OCI-LY3 (cell line): ENCODE measurements at regions not wholly inside any gene's neighbourhood (a gene's known extent, or its start where the extent isn't known, plus 50 kb on each side); places are given as distances from the start of the nearest gene placed in this dataset.

ENCODE experiments used
- H2AFZ ChIP-seq: fragments of 200-600, 300-600 bp; shearing (Covaris generic); 2 replicates; pipeline ENCODE4 v1.6.0; 2014; ENCODE audit warnings: antibody characterized with exemption, low read depth, low read length
- H3K27ac ChIP-seq: fragments of 200-600, 300-600 bp; sonication (generic); 2 replicates; pipeline ENCODE4 v1.5.1; 2014; ENCODE audit warnings: mild to moderate bottlenecking, low read length, moderate library complexity, mixed read lengths
- H3K27me3 ChIP-seq: fragments of 200-600, 300-600 bp; sonication (generic); 2 replicates; pipeline ENCODE4 v1.6.1; 2014; ENCODE audit warnings: low read depth, low read length, mixed read lengths
- H3K36me3 ChIP-seq: fragments of 200-600, 300-600 bp; sonication (generic); replicated peaks from 2 replicates; pipeline ENCODE3; 2014; ENCODE audit warnings: low read depth, low read length, mixed read lengths
- H3K4me1 ChIP-seq: fragments of 300-600, 200-600 bp; sonication (generic); 2 replicates; pipeline ENCODE4 v1.6.1; 2014; ENCODE audit warnings: low read length, mixed read lengths
- H3K4me2 ChIP-seq: fragments of 200-600, 300-600 bp; sonication (generic); 2 replicates; pipeline ENCODE4 v1.6.1; 2014; ENCODE audit warnings: low read length, mixed read lengths
- H3K4me3 ChIP-seq: fragments of 300-600, 200-600 bp; sonication (generic); 2 replicates; pipeline ENCODE4 v1.5.1; 2014; ENCODE audit warnings: antibody characterized with exemption, mild to moderate bottlenecking, low read length, moderate library complexity
- H3K79me2 ChIP-seq: fragments of 300-600, 200-600 bp; shearing (Covaris generic); 2 replicates; pipeline ENCODE4 v1.6.1; 2014; ENCODE audit warnings: mild to moderate bottlenecking, low read length, mixed read lengths
- H3K9ac ChIP-seq: fragments of 300-600, 200-600 bp; shearing (Covaris generic); 2 replicates; pipeline ENCODE4 v1.6.0; 2014; ENCODE audit warnings: mild to moderate bottlenecking, low read length, moderate library complexity
- H3K9me3 ChIP-seq: fragments of 200-600, 300-600 bp; shearing (Covaris generic); 2 replicates; pipeline ENCODE4 v1.6.1; 2014; ENCODE audit warnings: low read length, mixed read lengths; ENCODE audit not compliant: insufficient read depth
- H4K20me1 ChIP-seq: fragments of 200-600, 300-600 bp; sonication (generic); 2 replicates; pipeline ENCODE4 v1.6.1; 2016; ENCODE audit warnings: low read length, mixed read lengths; ENCODE audit not compliant: insufficient read depth
- CTCF ChIP-seq: fragments of 200-600, 300-600 bp; sonication (generic); IDR thresholded peaks from 2 replicates; pipeline ENCODE4 v1.5.1; 2014; ENCODE audit warnings: antibody characterized with exemption, low read length, low read depth
- EZH2phosphoT487 ChIP-seq: fragments of 200-600 bp; shearing (Covaris generic); IDR thresholded peaks from 2 replicates; pipeline ENCODE4 v1.6.1; 2018; ENCODE audit warnings: antibody characterized with exemption, mixed run types, low read depth

- H3K27ac ChIP-seq, result no peak overlapping the region
- H4K20me1 ChIP-seq, result no peaks in the 10 kb centered on the region
- no peaks in the 10 kb centered on the region for H3K4me1 ChIP-seq
- H3K4me3 ChIP-seq, result no peak overlapping the region
- H3K9me3 ChIP-seq, result no peaks in the 10 kb centered on the region
- H2AFZ ChIP-seq, result no peak overlapping the region
- H3K27me3 ChIP-seq, result no peaks in the 10 kb centered on the region
- no peaks in the 10 kb centered on the region for H3K79me2 ChIP-seq
- H3K36me3 ChIP-seq, result no peaks in the 10 kb centered on the region
- no peak overlapping the region for H3K9ac ChIP-seq
- no peak overlapping the region for H3K4me2 ChIP-seq
- TF ChIP-seq CTCF (no peak), EZH2phosphoT487 (no peak)
These were observed 663.0 kb upstream of the GRM3 start for GRCh38 chr7:85980740-85981139.

DNA sequence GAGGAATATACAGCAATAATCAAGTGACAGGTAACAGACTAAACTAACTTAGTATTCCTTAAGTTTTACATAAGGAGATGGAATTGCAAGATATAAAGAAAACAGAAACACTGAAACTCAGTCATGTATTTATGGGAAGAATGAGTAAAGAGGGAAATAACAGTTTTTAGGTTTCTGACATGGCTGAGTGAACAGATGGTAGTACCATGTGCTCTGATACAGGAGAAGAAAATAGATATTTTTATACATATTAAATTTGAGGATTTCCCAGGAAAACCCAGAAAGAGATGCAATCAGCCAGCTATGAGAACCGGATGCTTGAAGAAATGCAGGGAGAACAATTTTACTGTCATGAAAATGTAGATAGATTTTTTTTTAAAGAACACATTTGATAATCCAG lies 669.5 kb upstream of the GRM3 start:
- TF ChIP-seq CTCF, result no peak
- TF ChIP-seq EZH2phosphoT487, result no peak
- no peak overlapping the region for H3K4me2 ChIP-seq
- no peaks in the 10 kb centered on the region for H3K27me3 ChIP-seq
- H3K4me1 ChIP-seq, result no peaks in the 10 kb centered on the region
- H3K4me3 ChIP-seq, result no peak overlapping the region
- no peaks in the 10 kb centered on the region for H3K36me3 ChIP-seq
- no peaks in the 10 kb centered on the region for H4K20me1 ChIP-seq
- no peak overlapping the region for H2AFZ ChIP-seq
- no peak overlapping the region for H3K9ac ChIP-seq
- no peaks in the 10 kb centered on the region for H3K9me3 ChIP-seq
- no peaks in the 10 kb centered on the region for H3K79me2 ChIP-seq
- H3K27ac ChIP-seq, result no peak overlapping the region

DNA sequence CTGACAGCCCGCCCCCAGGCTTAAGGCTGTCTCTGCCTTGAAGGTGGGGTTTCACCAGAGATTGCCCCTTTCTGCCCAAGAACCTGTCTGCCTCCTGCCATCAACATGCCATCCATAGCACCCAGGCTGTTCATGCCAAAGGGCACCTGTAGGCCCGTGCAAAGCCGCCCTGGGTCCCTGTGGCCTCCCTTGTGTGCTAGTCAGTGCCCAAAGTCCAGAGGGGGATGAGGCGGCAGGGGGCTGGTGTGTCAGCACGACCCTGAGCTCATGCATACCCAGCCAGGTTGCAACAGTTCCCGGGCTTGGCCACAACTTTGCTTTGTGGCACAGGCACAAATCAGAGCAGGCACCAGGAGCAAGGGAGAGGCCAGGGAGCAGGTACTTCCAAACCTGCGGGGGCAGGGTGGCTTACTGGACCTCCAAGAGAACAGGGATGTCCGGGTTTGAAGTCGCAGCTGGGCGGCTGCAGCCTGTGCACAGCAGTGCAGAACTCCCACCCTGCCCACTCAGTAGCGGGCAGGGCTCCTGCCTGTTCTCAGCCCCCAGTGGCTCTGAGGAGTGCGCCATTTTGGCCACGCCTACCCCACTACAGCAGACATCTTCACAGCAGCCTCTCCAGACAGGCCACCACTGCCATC lies 671.1 kb upstream of the GRM3 start:
- H3K27ac ChIP-seq, result no peak overlapping the region
- H4K20me1 ChIP-seq, result no peaks in the 10 kb centered on the region
- H3K4me3 ChIP-seq, result no peak overlapping the region
- H3K79me2 ChIP-seq, result no peaks in the 10 kb centered on the region
- H2AFZ ChIP-seq, result no peak overlapping the region
- H3K9me3 ChIP-seq, result no peaks in the 10 kb centered on the region
- H3K4me2 ChIP-seq, result no peak overlapping the region
- no peaks in the 10 kb centered on the region for H3K4me1 ChIP-seq
- TF ChIP-seq CTCF, result no peak
- TF ChIP-seq EZH2phosphoT487, result no peak
- H3K27me3 ChIP-seq, result no peaks in the 10 kb centered on the region
- H3K9ac ChIP-seq, result no peak overlapping the region
- H3K36me3 ChIP-seq, result no peaks in the 10 kb centered on the region

- no peaks in the 10 kb centered on the region for H3K9me3 ChIP-seq
- no peak overlapping the region for H3K4me3 ChIP-seq
- no peaks in the 10 kb centered on the region for H3K27me3 ChIP-seq
- H3K4me2 ChIP-seq, result no peak overlapping the region
- H3K27ac ChIP-seq, result no peak overlapping the region
- no peaks in the 10 kb centered on the region for H4K20me1 ChIP-seq
- H3K79me2 ChIP-seq, result no peaks in the 10 kb centered on the region
- no peak overlapping the region for H3K9ac ChIP-seq
- TF ChIP-seq CTCF (no peak), EZH2phosphoT487 (no peak)
- H3K4me1 ChIP-seq, result no peaks in the 10 kb centered on the region
- no peak overlapping the region for H2AFZ ChIP-seq
- H3K36me3 ChIP-seq, result no peaks in the 10 kb centered on the region
These were observed 688.7 kb upstream of the GRM3 start for GRCh38 chr7:85954961-85955360.
